HEK293T (cell line): ENCODE measurements at regions not wholly inside any gene's neighbourhood (a gene's known extent, or its start where the extent isn't known, plus 50 kb on each side); places are given as distances from the start of the nearest gene placed in this dataset.

Experiments used
- BHLHE40 ChIP-seq: fragments of 450-650 bp; IDR thresholded peaks from 2 replicates; pipeline ENCODE4 v1.6.1; 2016; ENCODE audit warnings: mild to moderate bottlenecking, moderate library complexity, borderline replicate concordance
- ELF4 ChIP-seq: fragments of 450-650 bp; IDR thresholded peaks from 2 replicates; pipeline ENCODE4 v1.6.1; 2017; ENCODE audit warnings: antibody characterized with exemption
- FOXA1 ChIP-seq: fragments of 450-650 bp; IDR thresholded peaks from 2 replicates; pipeline ENCODE4 v1.6.1; 2016; ENCODE audit warnings: mild to moderate bottlenecking
- FOXK2 ChIP-seq: fragments of 450-650 bp; IDR thresholded peaks from 2 replicates; pipeline ENCODE4 v1.6.1; 2016; ENCODE audit warnings: mild to moderate bottlenecking
- FOXM1 ChIP-seq: fragments of 450-650 bp; IDR thresholded peaks from 2 replicates; pipeline ENCODE4 v1.6.1; 2017; ENCODE audit warnings: mild to moderate bottlenecking, borderline replicate concordance
- HDGF ChIP-seq: fragments of 450-650 bp; IDR thresholded peaks from 2 replicates; pipeline ENCODE4 v1.6.1; 2017; ENCODE audit warnings: antibody characterized with exemption, borderline replicate concordance
- L3MBTL2 ChIP-seq: fragments of 450-650 bp; conservative IDR thresholded peaks from 2 replicates; pipeline ENCODE4 v1.6.1; 2016; ENCODE audit warnings: mild to moderate bottlenecking
- LEF1 ChIP-seq: fragments of 450-650 bp; IDR thresholded peaks from 2 replicates; pipeline ENCODE4 v1.6.1; 2017; ENCODE audit warnings: mild to moderate bottlenecking, borderline replicate concordance
- NFRKB ChIP-seq: fragments of 450-650 bp; IDR thresholded peaks from 2 replicates; pipeline ENCODE4 v1.6.1; 2016; ENCODE audit warnings: mild to moderate bottlenecking, moderate library complexity
- SP1 ChIP-seq: fragments of 450-650 bp; IDR thresholded peaks from 2 replicates; pipeline ENCODE4 v1.6.1; 2017
- SUZ12 ChIP-seq: fragments of 450-650 bp; IDR thresholded peaks from 2 replicates; pipeline ENCODE4 v1.6.1; 2016; ENCODE audit warnings: mild to moderate bottlenecking
- TF ChIP-seq, protein P1 (sequence below): fragments of 450-650 bp; IDR thresholded peaks from 2 replicates; pipeline ENCODE4 v1.6.1; 2016

DNA sequence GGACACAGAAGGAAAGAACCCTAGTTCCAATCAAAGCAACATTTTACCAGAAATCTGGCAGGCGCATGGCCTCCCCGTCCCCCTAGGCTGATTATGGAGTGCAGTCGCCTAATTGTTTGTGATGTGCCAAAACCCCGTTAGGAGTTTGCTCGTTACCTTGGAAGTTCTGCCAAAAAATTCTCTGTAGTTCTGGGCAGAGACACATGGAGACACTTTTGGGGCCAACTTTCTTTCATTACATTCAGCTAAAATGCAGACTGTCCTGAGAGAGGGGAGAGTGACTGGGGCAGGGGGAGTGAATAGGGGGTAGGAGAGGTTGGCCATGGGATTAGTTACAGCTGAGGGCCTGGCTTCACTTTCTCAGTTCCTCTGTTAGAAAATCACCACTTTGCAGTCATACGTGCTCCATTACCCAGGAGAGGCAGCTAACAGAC is 158.0 kb upstream of the NPVF start:
- TF ChIP-seq SP1 (no peak), BHLHE40 (no peak), HDGF (no peak), FOXK2 (no peak), NFRKB (no peak), L3MBTL2 (no peak), FOXM1 (no peak), SUZ12 (no peak), LEF1 (no peak), ELF4 (no peak), FOXA1 (no peak)
- TF ChIP-seq, protein P1, sequence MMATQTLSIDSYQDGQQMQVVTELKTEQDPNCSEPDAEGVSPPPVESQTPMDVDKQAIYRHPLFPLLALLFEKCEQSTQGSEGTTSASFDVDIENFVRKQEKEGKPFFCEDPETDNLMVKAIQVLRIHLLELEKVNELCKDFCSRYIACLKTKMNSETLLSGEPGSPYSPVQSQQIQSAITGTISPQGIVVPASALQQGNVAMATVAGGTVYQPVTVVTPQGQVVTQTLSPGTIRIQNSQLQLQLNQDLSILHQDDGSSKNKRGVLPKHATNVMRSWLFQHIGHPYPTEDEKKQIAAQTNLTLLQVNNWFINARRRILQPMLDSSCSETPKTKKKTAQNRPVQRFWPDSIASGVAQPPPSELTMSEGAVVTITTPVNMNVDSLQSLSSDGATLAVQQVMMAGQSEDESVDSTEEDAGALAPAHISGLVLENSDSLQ: no peak
